ENCODE measurements at regions not wholly inside any gene's neighbourhood (a gene's known extent, or its start where the extent isn't known, plus 50 kb on each side); places are given as distances from the start of the nearest gene placed in this dataset.

- TF ChIP-seq POLR2A (IDR thresholded peaks at IDR 0.05; ENCODE audit: low read depth, low read length) (no peak), POLR2AphosphoS5 (IDR thresholded peaks at IDR 0.05; ENCODE audit: low read depth, low read length) (no peak)
Measured at GRCh38 chr15:45790325-45790943, 155.6 kb downstream of the SQOR start.

Data from GM12892 (cell line).